ENCODE measurements at regions not wholly inside any gene's neighbourhood (a gene's known extent, or its start where the extent isn't known, plus 50 kb on each side); places are given as distances from the start of the nearest gene placed in this dataset.
"Not testable (repeated sequence)": the region's sequence is repeated elsewhere in the genome, so short reads cannot be mapped to it uniquely, and the experiment has no call there.

GRCh38 chr6:74491844-74492374, 713.9 kb downstream of the COL12A1 start:
- ATAC-seq: no peak

GRCh38 chr6:74488726-74489125, 717.1 kb downstream of the COL12A1 start:
- not testable (repeated sequence) for ATAC-seq

More at GRCh38 chr6:74491844-74492374, 713.9 kb downstream of the COL12A1 start:
- TF ChIP-seq ZFP3 (CRISPR knock-in tag; IDR thresholded peaks at IDR 0.05) (no peak), POU6F1 (CRISPR knock-in tag; IDR thresholded peaks at IDR 0.05; ENCODE audit: borderline replicate concordance, low read depth) (no peak), GLIS3 (CRISPR knock-in tag; IDR thresholded peaks at IDR 0.05) (no peak), RARB (CRISPR knock-in tag; IDR thresholded peaks at IDR 0.05) (no peak), CSRNP3 (CRISPR knock-in tag; IDR thresholded peaks at IDR 0.05) (no peak), ZNF565 (CRISPR knock-in tag; conservative IDR thresholded peaks at IDR 0.05; ENCODE audit: low read depth) (no peak), SNAI2 (CRISPR knock-in tag; IDR thresholded peaks at IDR 0.05) (no peak), ZFP30 (CRISPR knock-in tag; IDR thresholded peaks at IDR 0.05) (no peak), ISL1 (CRISPR knock-in tag; IDR thresholded peaks at IDR 0.05) (no peak), CREB5 (CRISPR knock-in tag; IDR thresholded peaks at IDR 0.05; ENCODE audit: low read depth) (no peak), PPARA (CRISPR knock-in tag; IDR thresholded peaks at IDR 0.05; ENCODE audit: borderline replicate concordance) (no peak), TSHZ2 (CRISPR knock-in tag; IDR thresholded peaks at IDR 0.05) (no peak), CSDC2 (CRISPR knock-in tag; IDR thresholded peaks at IDR 0.05) (no peak), BACH2 (CRISPR knock-in tag; IDR thresholded peaks at IDR 0.05; ENCODE audit: borderline replicate concordance) (no peak), ARNTL (CRISPR knock-in tag; IDR thresholded peaks at IDR 0.05; ENCODE audit: borderline replicate concordance, low read depth) (no peak), TOX (CRISPR knock-in tag; IDR thresholded peaks at IDR 0.05; ENCODE audit: borderline replicate concordance) (no peak), ZNF70 (CRISPR knock-in tag; IDR thresholded peaks at IDR 0.05) (no peak), PATZ1 (CRISPR knock-in tag; IDR thresholded peaks at IDR 0.05; ENCODE audit: borderline replicate concordance) (no peak)

- TF ChIP-seq CREB5 (CRISPR knock-in tag; IDR thresholded peaks at IDR 0.05; ENCODE audit: low read depth): no peak
- TF ChIP-seq ZNF565 (CRISPR knock-in tag; conservative IDR thresholded peaks at IDR 0.05; ENCODE audit: low read depth): no peak
- TF ChIP-seq ZNF8 (CRISPR knock-in tag; IDR thresholded peaks at IDR 0.05): no peak
- TF ChIP-seq ESRRG (CRISPR knock-in tag; IDR thresholded peaks at IDR 0.05): no peak
- TF ChIP-seq TOX (CRISPR knock-in tag; IDR thresholded peaks at IDR 0.05; ENCODE audit: borderline replicate concordance): no peak
- no peak for TF ChIP-seq ZFP3 (CRISPR knock-in tag; IDR thresholded peaks at IDR 0.05)
- TF ChIP-seq ARNTL (CRISPR knock-in tag; IDR thresholded peaks at IDR 0.05; ENCODE audit: borderline replicate concordance, low read depth): no peak
- no peak for TF ChIP-seq TSHZ2 (CRISPR knock-in tag; IDR thresholded peaks at IDR 0.05)
- TF ChIP-seq CSDC2 (CRISPR knock-in tag; IDR thresholded peaks at IDR 0.05): no peak
- TF ChIP-seq RARB (CRISPR knock-in tag; IDR thresholded peaks at IDR 0.05): no peak
- no peak for ATAC-seq
Measured at GRCh38 chr6:74482180-74482579, 723.7 kb downstream of the COL12A1 start.

All from SK-N-SH treated with all-trans-retinoic acid at 6 μM for 48 hours (cell line).